ENCODE measurements at regions not wholly inside any gene's neighbourhood (a gene's known extent, or its start where the extent isn't known, plus 50 kb on each side); places are given as distances from the start of the nearest gene placed in this dataset.

GRCh38 chr10:78875331-78875877, 193.4 kb upstream of the ZMIZ1 start:
- DNase-seq = no peak

GRCh38 chr10:78875932-78876331, 192.8 kb upstream of the ZMIZ1 start:
- no peak for DNase-seq

DNA sequence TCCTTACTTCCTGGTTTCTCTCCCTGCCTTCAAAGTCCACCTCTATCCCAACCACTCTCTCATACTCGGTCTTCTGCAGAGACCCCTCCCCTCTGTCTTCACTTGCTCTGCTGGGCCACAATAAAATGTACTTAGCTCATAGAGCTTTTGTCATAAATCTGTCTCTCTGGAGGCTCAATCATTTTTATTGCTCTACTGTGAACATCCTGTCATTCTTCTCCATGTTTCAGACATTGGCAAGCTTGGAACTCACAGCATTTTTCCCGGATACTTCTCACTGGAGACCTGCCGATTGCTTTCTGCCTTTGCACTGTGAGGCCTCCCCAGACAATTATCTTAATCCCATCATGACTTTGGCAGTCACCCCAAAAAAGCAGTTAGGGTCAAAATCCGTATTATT, 192.3 kb upstream of the ZMIZ1 start:
- no peak for DNase-seq

- DNase-seq = no peak
Observed at GRCh38 chr10:78879621-78880020, 189.1 kb upstream of the ZMIZ1 start.

DNA sequence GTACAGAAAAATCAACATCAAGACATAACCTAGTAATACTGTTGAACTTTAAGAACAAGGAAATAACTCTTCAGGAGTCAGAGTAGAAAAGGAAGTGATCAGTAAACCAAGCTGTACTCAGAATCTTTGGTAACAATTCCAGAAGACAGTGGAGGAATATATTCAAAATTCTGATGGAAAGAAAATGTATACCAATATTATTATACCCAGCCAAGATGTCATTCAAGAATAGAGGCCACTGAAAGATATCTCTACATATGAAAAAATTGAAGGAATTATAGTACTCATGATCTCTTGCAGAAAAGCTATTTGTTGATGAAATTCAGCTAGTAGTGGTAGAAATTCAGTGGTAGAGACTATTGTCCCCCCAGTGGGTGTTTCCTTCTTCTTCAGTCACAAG, 182.6 kb upstream of the ZMIZ1 start:
- DNase-seq = no peak

DNA sequence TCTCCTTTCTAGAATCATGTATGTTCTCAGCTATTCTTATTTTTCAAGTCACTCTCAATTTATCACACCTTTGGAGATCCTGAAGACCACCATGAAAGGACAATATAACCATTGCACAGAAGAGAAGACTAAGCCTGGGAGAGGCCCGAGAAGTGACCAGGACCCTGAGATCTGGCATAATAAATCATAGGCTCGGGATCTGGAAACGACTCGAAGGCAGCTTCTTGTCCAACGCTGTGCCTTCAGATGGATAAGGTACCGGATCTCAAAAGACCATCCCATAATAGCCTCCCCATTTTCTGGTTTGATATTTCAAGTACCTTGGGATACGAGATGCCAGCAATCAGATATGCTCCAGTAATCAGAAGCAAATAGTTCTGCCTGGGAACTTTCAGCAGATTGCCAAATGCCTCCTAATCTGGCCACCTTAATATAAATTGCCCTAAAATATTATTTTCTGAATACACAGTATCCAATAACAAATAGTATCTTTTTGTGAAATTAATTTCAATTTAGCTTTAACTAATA, 179.2 kb upstream of the ZMIZ1 start:
- no peak for DNase-seq

DNA sequence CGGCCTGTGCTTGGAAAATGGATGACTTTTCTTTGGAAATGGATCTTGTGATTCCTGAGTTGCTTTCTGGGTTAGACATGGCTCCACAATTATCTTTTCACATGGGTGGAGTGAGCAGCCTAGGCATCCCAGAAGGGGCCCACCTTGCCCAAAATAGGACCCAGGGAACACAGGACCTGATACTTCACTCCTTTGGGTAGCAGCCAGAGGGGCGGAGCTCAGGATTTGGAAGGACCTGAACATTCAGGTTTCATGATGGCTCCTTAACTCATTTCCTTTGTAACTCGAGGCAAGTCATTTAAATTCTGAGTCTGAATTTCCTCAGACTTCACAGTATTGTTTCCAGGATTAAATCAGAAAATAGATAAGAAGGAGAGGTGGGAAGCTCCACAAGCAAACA, 178.3 kb upstream of the ZMIZ1 start:
- DNase-seq = no peak

DNA sequence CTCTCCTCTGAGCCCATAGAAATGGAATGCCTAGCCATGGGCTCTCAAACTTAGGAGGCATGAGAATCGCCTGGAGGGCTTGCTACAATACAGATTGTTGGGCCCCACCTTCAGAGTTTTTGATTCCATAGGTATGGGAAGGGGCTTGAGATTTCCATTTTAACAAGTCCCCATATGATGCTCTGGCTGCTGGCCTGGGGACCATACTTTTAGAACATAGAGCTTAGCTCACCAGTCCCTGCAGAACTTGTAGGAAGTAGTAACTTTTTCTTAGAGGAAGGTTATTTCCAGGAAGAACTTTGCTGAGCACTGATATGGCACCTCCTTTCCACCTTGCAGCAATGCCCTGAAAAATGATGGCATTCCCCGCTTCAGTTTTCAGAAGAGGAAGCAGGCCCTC, 177.0 kb upstream of the ZMIZ1 start:
- no peak for DNase-seq

DNA sequence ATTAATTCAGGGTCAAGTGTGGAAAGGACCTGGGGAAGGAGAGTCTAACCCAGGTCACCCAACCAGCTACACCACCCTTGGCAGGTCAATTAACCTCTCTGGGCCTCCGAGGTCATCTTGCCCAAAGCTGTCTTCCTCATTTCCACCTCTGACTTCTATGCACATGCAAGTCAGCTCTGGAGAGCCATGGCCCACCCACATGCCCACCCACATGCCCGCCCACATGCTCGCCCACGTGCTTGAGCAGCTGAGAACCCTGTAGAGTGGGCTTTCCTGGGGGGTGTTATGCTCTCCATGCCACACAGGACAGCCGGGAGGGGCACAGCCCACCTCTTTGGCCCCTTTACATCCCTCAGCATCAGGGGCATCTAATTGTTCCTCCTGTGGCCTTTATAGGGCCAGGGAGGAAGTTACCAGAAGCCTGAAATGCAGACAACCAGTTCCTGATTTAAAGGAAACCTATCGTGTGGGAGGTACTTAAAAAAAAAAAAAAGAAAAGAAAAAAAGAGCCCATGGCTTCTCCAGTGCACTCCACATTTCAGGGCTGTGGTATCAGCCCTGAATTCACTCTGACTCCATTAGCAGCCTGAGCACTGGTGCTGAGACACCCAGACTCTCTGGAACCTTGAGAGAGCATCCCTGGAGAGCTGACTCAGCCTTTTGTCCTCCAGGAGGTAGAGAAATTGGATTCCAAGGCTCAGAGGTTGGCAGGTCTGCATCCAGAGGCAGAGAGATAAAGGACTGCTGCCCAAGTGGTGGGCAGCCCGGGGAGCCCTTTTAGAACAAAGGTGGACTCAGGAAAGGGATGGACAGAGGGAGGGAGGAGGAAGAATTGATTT, 176.2 kb upstream of the ZMIZ1 start:
- no peak for DNase-seq

DNA sequence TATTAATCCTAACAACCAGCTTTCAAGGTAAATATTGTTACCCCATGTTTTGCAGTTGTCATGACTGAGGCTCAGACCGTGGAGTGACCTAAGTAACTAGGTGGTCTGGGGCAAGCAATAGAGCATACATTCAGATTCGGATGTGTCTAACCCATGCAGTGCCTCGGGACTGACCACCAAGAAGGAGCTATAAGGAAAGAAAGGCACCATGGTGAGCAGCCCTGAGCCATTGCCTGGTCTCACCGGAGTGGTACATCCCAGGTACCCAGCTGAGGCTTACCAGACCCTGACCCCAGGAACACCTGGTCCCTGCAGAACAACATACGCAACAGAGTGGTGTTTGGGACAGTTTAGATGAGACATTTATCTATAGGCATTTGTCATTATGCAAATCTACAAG, 175.5 kb upstream of the ZMIZ1 start:
- DNase-seq = no peak

- no peak for DNase-seq
Observed at GRCh38 chr10:78894089-78894840, 174.5 kb upstream of the ZMIZ1 start.

DNA sequence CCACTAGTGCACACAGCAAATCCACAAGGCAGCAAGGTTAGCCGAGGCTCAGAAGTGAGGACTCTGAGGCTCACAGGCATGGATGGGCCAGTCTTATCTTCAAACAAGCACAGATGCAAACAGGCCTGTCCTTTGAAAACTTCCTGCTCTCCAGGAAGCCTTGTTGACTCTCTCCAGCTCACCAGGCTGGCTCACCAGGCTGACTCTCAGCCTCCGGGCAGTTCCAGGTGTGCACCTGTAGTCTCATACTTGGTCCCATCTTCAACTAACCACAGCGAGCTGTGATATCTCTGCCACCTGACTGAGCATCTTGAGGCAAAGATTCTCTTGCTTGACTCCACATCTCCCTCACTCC, 173.9 kb upstream of the ZMIZ1 start:
- DNase-seq = no peak

DNA sequence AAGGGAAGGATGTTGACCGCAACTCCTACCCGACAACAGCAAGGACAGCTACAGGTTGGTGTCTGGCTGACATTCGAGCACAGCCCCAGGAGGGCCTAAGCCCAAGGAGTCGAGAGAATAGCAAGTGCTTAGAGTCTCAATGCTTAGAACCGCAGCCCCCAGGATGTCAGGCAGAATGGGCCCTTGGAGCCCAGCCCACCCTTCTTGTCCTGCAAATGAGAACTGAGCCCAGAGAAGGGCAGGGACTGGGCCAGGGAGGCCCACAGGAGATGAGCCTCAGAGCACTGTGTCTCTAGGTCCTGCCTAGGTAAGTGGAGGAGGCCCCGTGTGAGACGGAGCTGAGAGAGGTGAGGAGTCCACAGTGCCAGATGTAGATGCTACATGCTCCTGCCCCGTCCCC, 173.3 kb upstream of the ZMIZ1 start:
- DNase-seq = no peak

- no peak for DNase-seq
Observed at GRCh38 chr10:78896159-78896928, 172.4 kb upstream of the ZMIZ1 start.

DNA sequence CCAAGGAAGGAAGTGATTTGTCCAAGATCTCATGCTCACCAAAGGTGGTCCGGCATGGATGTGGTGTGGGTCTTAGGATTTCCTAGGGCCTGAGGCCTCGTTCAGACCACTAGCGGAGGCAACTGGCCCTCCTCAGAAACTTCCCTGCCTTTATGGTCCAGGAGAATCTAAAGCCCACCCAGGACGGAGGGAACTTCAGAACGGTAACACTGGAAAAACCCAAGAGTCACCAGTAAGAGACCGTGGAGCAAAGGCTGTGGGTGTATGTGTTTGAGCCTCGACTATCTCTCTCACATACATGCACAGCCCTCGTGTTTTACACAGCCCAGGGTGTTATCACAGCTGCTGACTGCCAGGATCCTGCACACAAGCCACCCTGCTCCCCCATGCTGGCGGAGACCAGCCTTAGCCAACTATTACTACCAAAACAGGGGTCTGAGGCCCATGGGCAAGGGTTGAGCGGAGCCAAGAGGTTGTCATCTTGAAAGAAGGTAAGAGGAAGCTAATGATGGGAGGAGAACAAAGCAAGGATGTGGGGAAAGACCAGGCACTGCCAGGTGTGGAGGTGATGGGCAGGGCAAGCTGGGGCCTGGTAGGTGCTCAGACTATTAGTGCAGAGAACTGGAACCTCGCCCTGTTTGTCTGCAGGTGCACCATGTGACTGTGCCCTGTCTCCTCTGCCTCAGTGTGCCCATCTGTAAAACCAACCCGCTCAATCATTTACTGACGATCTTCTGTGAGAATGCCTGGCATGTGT, 170.2 kb upstream of the ZMIZ1 start:
- no peak for DNase-seq

GRCh38 chr10:78899098-78899754, 169.5 kb upstream of the ZMIZ1 start:
- DNase-seq = no peak

- DNase-seq = no peak
Observed at GRCh38 chr10:78899996-78900714, 168.6 kb upstream of the ZMIZ1 start.

DNA sequence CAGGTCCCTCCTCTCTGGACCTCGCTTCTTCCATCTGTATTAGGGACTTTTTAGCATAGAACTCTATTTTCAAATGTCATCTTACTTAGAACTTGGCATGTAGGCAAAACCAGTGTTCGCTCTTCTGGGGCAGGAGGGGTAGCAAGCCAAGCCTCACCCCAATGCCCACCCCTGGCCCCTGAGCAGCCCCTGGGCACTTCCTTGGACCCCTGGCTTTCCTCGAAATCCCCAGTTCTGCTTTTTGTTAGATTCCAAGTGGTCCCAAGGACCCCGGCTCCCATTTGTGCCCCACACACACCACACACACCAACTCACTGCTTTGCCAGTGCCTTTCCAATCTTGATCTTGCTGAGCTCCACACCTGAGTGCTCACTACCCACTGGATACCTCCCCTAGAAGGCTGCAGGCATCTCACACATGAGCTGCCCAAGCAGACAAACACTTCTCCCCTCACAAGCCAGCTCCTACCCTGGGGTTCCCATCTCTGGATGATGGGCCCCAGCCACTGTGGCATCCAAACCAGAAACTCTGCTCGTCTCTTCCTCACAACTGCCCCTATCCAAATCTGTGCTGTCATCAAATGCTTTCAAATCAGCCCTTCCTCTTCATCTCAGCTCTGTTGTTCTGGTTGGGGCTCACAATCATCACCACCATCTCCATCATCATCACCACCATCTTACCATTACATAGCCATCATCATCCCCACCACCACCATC, 167.9 kb upstream of the ZMIZ1 start:
- no peak for DNase-seq

GRCh38 chr10:78901694-78902093, 167.1 kb upstream of the ZMIZ1 start:
- DNase-seq = no peak

DNA sequence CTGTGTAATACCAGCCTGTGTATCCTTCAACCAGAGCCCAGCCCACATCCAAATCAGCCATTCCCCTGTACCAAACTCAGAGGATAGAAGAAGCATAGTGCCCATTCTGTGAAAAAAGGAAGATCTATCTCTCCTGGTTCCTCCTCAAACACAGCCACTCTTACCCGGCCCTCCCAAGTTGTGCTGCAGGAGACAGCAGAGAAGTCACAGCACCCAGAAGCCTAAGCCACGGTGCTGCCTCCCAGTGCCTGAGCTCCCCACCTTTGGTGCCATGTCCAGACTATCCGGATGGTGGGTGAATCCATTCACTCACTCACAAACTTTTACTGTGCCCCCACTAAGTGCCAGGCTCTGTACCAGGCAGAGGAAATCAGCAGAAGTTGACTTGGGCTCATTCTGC, 166.0 kb upstream of the ZMIZ1 start:
- DNase-seq = no peak

Data from activated naive CD4-positive, alpha-beta T cell treated with anti-CD3 and anti-CD28 coated beads, Interleukin-2, amount 50 U/mL, for 16 hours (primary cell).